ENCODE measurements at regions not wholly inside any gene's neighbourhood (a gene's known extent, or its start where the extent isn't known, plus 50 kb on each side); places are given as distances from the start of the nearest gene placed in this dataset.

DNA sequence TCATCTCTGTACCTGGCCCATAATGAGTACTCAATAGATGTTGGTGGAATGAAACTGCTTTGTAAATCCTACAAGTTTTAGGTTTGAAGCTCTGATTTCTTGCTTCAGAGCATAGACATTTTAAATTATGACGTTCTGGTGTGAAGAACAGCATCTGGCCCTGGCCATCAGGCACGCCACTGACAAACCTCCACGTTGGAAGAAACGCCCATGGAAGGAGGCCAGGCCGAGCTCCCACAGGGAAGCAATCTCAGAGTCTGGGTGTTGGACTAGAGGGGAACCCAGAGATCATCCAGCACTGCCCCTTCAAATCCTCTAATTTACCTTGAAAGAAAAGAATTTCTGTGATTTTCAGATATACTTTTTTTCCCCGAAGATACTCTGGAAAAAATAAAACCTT, 328.1 kb upstream of the RGMA start:
- no peak for ATAC-seq
- H3K9me3 ChIP-seq (replicated peaks; ENCODE audit: control insufficient read depth, insufficient read depth, low read depth, low read length) = no peaks in the 10 kb centered on the region
- H4K20me1 ChIP-seq (replicated peaks; ENCODE audit: control insufficient read depth, insufficient read depth, low read length) = no peaks in the 10 kb centered on the region
- H3K79me2 ChIP-seq (ENCODE audit: control insufficient read depth, insufficient read depth, low read length) = no peaks in the 10 kb centered on the region
- no peaks in the 10 kb centered on the region for H3K9me1 ChIP-seq (ENCODE audit: control insufficient read depth, insufficient read depth, low read length)
- no peaks in the 10 kb centered on the region for H3K4me1 ChIP-seq (replicated peaks in 1 of 2; ENCODE audit: control insufficient read depth in 2 of 2, insufficient read depth in 2 of 2, low read length in 2 of 2)
- BruUV-seq (replicated peaks) = no TSS peak
- ChIA-PET POLR2A (no interaction called here), CTCF (ENCODE audit: low intra/inter-chr PET ratio) (no interaction called here)
- no peak overlapping the region for H3K4me3 ChIP-seq
- no peak for DNase-seq (ENCODE audit: extremely low read depth in 1 of 4, low spot score in 3 of 4)
- FAIRE-seq = no peak
- in situ Hi-C loops (cut with MboI) = no loop called here
- 0 out of 5 replicates have a peak, but pooled peaks cover 0 to 5% of the 10 kb centered on the region in 2 experiments for H3K27me3 ChIP-seq (ENCODE audit: control insufficient read depth in 2 of 2, insufficient read depth in 2 of 2, low read length in 2 of 2)
- no peaks in the 10 kb centered on the region for H3K36me3 ChIP-seq (ENCODE audit: control insufficient read depth, insufficient read depth, low read length)
- no peak overlapping the region for H2AFZ ChIP-seq (ENCODE audit: low read depth, low read length)
- TF ChIP-seq MCM2 (IDR thresholded peaks at IDR 0.05; ENCODE audit: low read depth) = no peak
- TF ChIP-seq, protein P1, sequence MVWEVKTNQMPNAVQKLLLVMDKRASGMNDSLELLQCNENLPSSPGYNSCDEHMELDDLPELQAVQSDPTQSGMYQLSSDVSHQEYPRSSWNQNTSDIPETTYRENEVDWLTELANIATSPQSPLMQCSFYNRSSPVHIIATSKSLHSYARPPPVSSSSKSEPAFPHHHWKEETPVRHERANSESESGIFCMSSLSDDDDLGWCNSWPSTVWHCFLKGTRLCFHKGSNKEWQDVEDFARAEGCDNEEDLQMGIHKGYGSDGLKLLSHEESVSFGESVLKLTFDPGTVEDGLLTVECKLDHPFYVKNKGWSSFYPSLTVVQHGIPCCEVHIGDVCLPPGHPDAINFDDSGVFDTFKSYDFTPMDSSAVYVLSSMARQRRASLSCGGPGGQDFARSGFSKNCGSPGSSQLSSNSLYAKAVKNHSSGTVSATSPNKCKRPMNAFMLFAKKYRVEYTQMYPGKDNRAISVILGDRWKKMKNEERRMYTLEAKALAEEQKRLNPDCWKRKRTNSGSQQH (CRISPR knock-in tag; IDR thresholded peaks at IDR 0.05) = no peak
- 0% methylated on average over 6 of the region's 6 CpGs for WGBS (ENCODE audit: insufficient coverage, low coverage, missing lambda C conversion rate)
- intact Hi-C loops (cut with micrococcal nuclease) = no loop called here
- H3K4me2 ChIP-seq (ENCODE audit: insufficient read depth, low read length) = no peak overlapping the region
- no peak overlapping the region for H3K27ac ChIP-seq (ENCODE audit: extremely low read depth, low read depth, low read length)
- H3K9ac ChIP-seq (ENCODE audit: insufficient read depth in 1 of 2, low read depth in 2 of 2, low read length in 2 of 2) = no peak overlapping the region

GRCh38 chr15:93415576-93415975, 326.6 kb upstream of the RGMA start:
- POLR2A ChIA-PET = no interaction called here
- TF ChIP-seq SREBF1 (IDR thresholded peaks at IDR 0.05; ENCODE audit: borderline replicate concordance, low read depth, low read length) (no peak), CTCFL (IDR thresholded peaks at IDR 0.05; ENCODE audit: borderline replicate concordance, insufficient read depth, low read depth, low read length, poor library complexity, severe bottlenecking) (no peak), SIN3B (IDR thresholded peaks at IDR 0.05; ENCODE audit: low read depth) (no peak), PTTG1 (tag; IDR thresholded peaks at IDR 0.05; ENCODE audit: low read depth) (no peak), AFF1 (IDR thresholded peaks at IDR 0.05; ENCODE audit: low read depth in 1 of 2, partially characterized antibody in 2 of 2) (no peak), NFYB (IDR thresholded peaks at IDR 0.05; ENCODE audit: extremely low read depth, insufficient read length) (no peak), ZNF324 (CRISPR knock-in tag; IDR thresholded peaks at IDR 0.05) (no peak)

More at GRCh38 chr15:93415576-93415975, 326.6 kb upstream of the RGMA start:
- H3K79me2 ChIP-seq (ENCODE audit: control insufficient read depth, insufficient read depth, low read length) = no peaks in the 10 kb centered on the region
- H3K4me2 ChIP-seq (ENCODE audit: insufficient read depth, low read length) = no peak overlapping the region
- no peak overlapping the region for H3K4me3 ChIP-seq
- 8% methylated on average over 2 of the region's 3 CpGs for WGBS (ENCODE audit: insufficient coverage, low coverage, missing lambda C conversion rate)
- intact Hi-C loops (cut with micrococcal nuclease) = no loop called here
- H3K9ac ChIP-seq (ENCODE audit: insufficient read depth in 1 of 2, low read depth in 2 of 2, low read length in 2 of 2) = no peak overlapping the region
- no peaks in the 10 kb centered on the region for H3K9me1 ChIP-seq (ENCODE audit: control insufficient read depth, insufficient read depth, low read length)
- no peaks in the 10 kb centered on the region for H3K9me3 ChIP-seq (replicated peaks; ENCODE audit: control insufficient read depth, insufficient read depth, low read depth, low read length)
- H3K27ac ChIP-seq (ENCODE audit: extremely low read depth, low read depth, low read length) = no peak overlapping the region
- H3K27me3 ChIP-seq (ENCODE audit: control insufficient read depth in 2 of 2, insufficient read depth in 2 of 2, low read length in 2 of 2) = 0 out of 5 replicates have a peak, but pooled peaks cover 0 to 5% of the 10 kb centered on the region in 2 experiments
- H4K20me1 ChIP-seq (replicated peaks; ENCODE audit: control insufficient read depth, insufficient read depth, low read length) = no peaks in the 10 kb centered on the region
- H3K4me1 ChIP-seq (replicated peaks in 1 of 2; ENCODE audit: control insufficient read depth in 2 of 2, insufficient read depth in 2 of 2, low read length in 2 of 2) = no peaks in the 10 kb centered on the region
- no peaks in the 10 kb centered on the region for H3K36me3 ChIP-seq (ENCODE audit: control insufficient read depth, insufficient read depth, low read length)
- no peak for FAIRE-seq
- no TSS peak for BruUV-seq (replicated peaks)
- H2AFZ ChIP-seq (ENCODE audit: low read depth, low read length) = no peak overlapping the region
- CTCF ChIA-PET (ENCODE audit: low intra/inter-chr PET ratio) = no interaction called here
- no peak for DNase-seq (ENCODE audit: extremely low read depth in 1 of 4, low spot score in 3 of 4)
- ATAC-seq = no peak
- in situ Hi-C loops (cut with MboI) = no loop called here

Measured in K562 (cell line).